ENCODE measurements at regions not wholly inside any gene's neighbourhood (a gene's known extent, or its start where the extent isn't known, plus 50 kb on each side); places are given as distances from the start of the nearest gene placed in this dataset.

DNA sequence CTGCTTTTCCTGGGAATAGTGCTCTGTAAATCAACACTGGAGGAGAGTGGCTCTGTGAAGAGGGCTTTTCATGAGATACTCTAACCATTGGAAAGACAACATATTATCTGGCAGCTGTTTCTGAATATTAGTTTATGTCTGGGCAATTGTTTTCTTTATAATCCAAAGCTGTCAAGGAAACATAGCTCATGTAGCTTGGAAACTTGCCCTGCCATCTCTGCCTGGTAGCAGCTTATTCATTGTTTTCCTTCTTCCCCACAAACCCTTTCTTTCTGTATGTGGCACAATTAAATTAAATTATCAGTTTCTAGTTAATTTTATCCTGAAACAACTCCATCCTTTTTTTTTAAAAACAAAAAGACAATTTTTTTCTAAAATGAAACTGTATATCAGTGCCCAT is 160.0 kb downstream of the EDEM1 start:
- H3K4me1 ChIP-seq (ENCODE audit: insufficient read depth, low read length): peaks cover 7% of the 10 kb centered on the region; the same call in 1 of the 2 replicates
- in situ Hi-C loops (cut with HindIII; ENCODE audit: extremely low pct_ligation_motif_present, low pct_unique_long_range_greater_than_20kb): no loop called here
- H3K4me2 ChIP-seq (ENCODE audit: low read depth, low read length): no peak overlapping the region
- no peaks in the 10 kb centered on the region for H4K20me1 ChIP-seq (ENCODE audit: insufficient read depth, low read length)
- FAIRE-seq (no peak), DNase-seq (ENCODE audit: low spot score) (no peak), ATAC-seq (no peak)
- no peak overlapping the region for H2AFZ ChIP-seq (ENCODE audit: low read length)
- intact Hi-C loops (cut with micrococcal nuclease; ENCODE audit: unreplicated experiment): no loop called here
- TF ChIP-seq SETDB1 (CRISPR knock-in tag; IDR thresholded peaks at IDR 0.05; ENCODE audit: borderline replicate concordance) (no peak), HMG20A (CRISPR knock-in tag; IDR thresholded peaks at IDR 0.05; ENCODE audit: borderline replicate concordance) (no peak), AKAP8 (CRISPR knock-in tag; IDR thresholded peaks at IDR 0.05) (no peak), JDP2 (CRISPR knock-in tag; IDR thresholded peaks at IDR 0.05; ENCODE audit: borderline replicate concordance) (no peak), CAMTA2 (CRISPR knock-in tag; IDR thresholded peaks at IDR 0.05; ENCODE audit: borderline replicate concordance) (no peak), NCOA2 (CRISPR knock-in tag; IDR thresholded peaks at IDR 0.05) (no peak), ZNF768 (CRISPR knock-in tag; IDR thresholded peaks at IDR 0.05) (no peak), ZNF558 (CRISPR knock-in tag; IDR thresholded peaks at IDR 0.05; ENCODE audit: borderline replicate concordance) (no peak), KDM5B (CRISPR knock-in tag; IDR thresholded peaks at IDR 0.05; ENCODE audit: borderline replicate concordance) (no peak), RARG (CRISPR knock-in tag; IDR thresholded peaks at IDR 0.05; ENCODE audit: low read depth) (no peak), ZNF720 (CRISPR knock-in tag; IDR thresholded peaks at IDR 0.05) (no peak), ZSCAN21 (CRISPR knock-in tag; IDR thresholded peaks at IDR 0.05; ENCODE audit: borderline replicate concordance) (no peak)
- TF ChIP-seq, protein P1, sequence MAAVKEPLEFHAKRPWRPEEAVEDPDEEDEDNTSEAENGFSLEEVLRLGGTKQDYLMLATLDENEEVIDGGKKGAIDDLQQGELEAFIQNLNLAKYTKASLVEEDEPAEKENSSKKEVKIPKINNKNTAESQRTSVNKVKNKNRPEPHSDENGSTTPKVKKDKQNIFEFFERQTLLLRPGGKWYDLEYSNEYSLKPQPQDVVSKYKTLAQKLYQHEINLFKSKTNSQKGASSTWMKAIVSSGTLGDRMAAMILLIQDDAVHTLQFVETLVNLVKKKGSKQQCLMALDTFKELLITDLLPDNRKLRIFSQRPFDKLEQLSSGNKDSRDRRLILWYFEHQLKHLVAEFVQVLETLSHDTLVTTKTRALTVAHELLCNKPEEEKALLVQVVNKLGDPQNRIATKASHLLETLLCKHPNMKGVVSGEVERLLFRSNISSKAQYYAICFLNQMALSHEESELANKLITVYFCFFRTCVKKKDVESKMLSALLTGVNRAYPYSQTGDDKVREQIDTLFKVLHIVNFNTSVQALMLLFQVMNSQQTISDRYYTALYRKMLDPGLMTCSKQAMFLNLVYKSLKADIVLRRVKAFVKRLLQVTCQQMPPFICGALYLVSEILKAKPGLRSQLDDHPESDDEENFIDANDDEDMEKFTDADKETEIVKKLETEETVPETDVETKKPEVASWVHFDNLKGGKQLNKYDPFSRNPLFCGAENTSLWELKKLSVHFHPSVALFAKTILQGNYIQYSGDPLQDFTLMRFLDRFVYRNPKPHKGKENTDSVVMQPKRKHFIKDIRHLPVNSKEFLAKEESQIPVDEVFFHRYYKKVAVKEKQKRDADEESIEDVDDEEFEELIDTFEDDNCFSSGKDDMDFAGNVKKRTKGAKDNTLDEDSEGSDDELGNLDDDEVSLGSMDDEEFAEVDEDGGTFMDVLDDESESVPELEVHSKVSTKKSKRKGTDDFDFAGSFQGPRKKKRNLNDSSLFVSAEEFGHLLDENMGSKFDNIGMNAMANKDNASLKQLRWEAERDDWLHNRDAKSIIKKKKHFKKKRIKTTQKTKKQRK (IDR thresholded peaks at IDR 0.05; ENCODE audit: low read length): no peak
- TF ChIP-seq, protein P2, sequence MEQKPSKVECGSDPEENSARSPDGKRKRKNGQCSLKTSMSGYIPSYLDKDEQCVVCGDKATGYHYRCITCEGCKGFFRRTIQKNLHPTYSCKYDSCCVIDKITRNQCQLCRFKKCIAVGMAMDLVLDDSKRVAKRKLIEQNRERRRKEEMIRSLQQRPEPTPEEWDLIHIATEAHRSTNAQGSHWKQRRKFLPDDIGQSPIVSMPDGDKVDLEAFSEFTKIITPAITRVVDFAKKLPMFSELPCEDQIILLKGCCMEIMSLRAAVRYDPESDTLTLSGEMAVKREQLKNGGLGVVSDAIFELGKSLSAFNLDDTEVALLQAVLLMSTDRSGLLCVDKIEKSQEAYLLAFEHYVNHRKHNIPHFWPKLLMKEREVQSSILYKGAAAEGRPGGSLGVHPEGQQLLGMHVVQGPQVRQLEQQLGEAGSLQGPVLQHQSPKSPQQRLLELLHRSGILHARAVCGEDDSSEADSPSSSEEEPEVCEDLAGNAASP (CRISPR knock-in tag; IDR thresholded peaks at IDR 0.05; ENCODE audit: borderline replicate concordance): no peak
- TF ChIP-seq, protein P3, sequence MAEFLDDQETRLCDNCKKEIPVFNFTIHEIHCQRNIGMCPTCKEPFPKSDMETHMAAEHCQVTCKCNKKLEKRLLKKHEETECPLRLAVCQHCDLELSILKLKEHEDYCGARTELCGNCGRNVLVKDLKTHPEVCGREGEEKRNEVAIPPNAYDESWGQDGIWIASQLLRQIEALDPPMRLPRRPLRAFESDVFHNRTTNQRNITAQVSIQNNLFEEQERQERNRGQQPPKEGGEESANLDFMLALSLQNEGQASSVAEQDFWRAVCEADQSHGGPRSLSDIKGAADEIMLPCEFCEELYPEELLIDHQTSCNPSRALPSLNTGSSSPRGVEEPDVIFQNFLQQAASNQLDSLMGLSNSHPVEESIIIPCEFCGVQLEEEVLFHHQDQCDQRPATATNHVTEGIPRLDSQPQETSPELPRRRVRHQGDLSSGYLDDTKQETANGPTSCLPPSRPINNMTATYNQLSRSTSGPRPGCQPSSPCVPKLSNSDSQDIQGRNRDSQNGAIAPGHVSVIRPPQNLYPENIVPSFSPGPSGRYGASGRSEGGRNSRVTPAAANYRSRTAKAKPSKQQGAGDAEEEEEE (CRISPR knock-in tag; IDR thresholded peaks at IDR 0.05; ENCODE audit: borderline replicate concordance): no peak
- no peak overlapping the region for H3K4me3 ChIP-seq (replicated peaks in 1 of 3; ENCODE audit: insufficient read depth in 1 of 3, low read depth in 2 of 3, low read length in 3 of 3)
- POLR2A ChIA-PET: no interaction called here
- H3K27me3 ChIP-seq (ENCODE audit: control insufficient read depth in 1 of 2, insufficient read depth in 2 of 2, low read length in 2 of 2): no peaks in the 10 kb centered on the region
- no TSS peak for BruUV-seq (replicated peaks)
- CTCF ChIA-PET (ENCODE audit: low intra/inter-chr PET ratio, low total read pairs): no interaction called here
- no peak overlapping the region for H3K27ac ChIP-seq (ENCODE audit: extremely low read length, insufficient read depth, low read length)
- no peaks in the 10 kb centered on the region for H3K9me3 ChIP-seq (ENCODE audit: low read length)
- H3K36me3 ChIP-seq (replicated peaks in 1 of 2; ENCODE audit: control insufficient read depth in 1 of 2, insufficient read depth in 2 of 2, low read length in 2 of 2): no peaks in the 10 kb centered on the region
- no peaks in the 10 kb centered on the region for H3K79me2 ChIP-seq (ENCODE audit: insufficient read depth, low read length)
- no peak overlapping the region for H3K9ac ChIP-seq (ENCODE audit: insufficient read depth, low read depth, low read length)
